ENCODE measurements at regions not wholly inside any gene's neighbourhood (a gene's known extent, or its start where the extent isn't known, plus 50 kb on each side); places are given as distances from the start of the nearest gene placed in this dataset.

- Histone ChIP-seq H3K36me3 (no peaks in the 10 kb centered on the region), H3K9me3 (replicated peaks) (no peaks in the 10 kb centered on the region), H3K27ac (no peak overlapping the region), H3K4me1 (replicated peaks) (no peaks in the 10 kb centered on the region), H3K27me3 (replicated peaks) (no peaks in the 10 kb centered on the region), H3K4me3 (no peak overlapping the region)
- no peak for DNase-seq (ENCODE audit: low read depth in 1 of 2, low spot score in 2 of 2)
These were observed 254.2 kb downstream of the TUSC7 start for GRCh38 chr3:116963802-116964201.

GRCh38 chr3:116966649-116967048 is 257.1 kb downstream of the TUSC7 start:
- H3K9me3 ChIP-seq (replicated peaks): no peaks in the 10 kb centered on the region
- H3K27me3 ChIP-seq (replicated peaks): no peaks in the 10 kb centered on the region
- DNase-seq (ENCODE audit: low read depth in 1 of 2, low spot score in 2 of 2): no peak
- no peaks in the 10 kb centered on the region for H3K4me1 ChIP-seq (replicated peaks)
- H3K36me3 ChIP-seq: no peaks in the 10 kb centered on the region
- H3K4me3 ChIP-seq: no peak overlapping the region
- no peak overlapping the region for H3K27ac ChIP-seq

GRCh38 chr3:116969135-116969534 is 259.6 kb downstream of the TUSC7 start:
- no peak overlapping the region for H3K27ac ChIP-seq

GRCh38 chr3:116969646-116970045 is 260.1 kb downstream of the TUSC7 start:
- DNase-seq (ENCODE audit: low read depth in 1 of 2, low spot score in 2 of 2): no peak
- H3K36me3 ChIP-seq: no peaks in the 10 kb centered on the region
- no peaks in the 10 kb centered on the region for H3K4me1 ChIP-seq (replicated peaks)
- no peak overlapping the region for H3K4me3 ChIP-seq
- H3K27ac ChIP-seq: no peak overlapping the region
- no peaks in the 10 kb centered on the region for H3K9me3 ChIP-seq (replicated peaks)
- H3K27me3 ChIP-seq (replicated peaks): no peaks in the 10 kb centered on the region

More at GRCh38 chr3:116969135-116969534, 259.6 kb downstream of the TUSC7 start:
- DNase-seq (ENCODE audit: low read depth in 1 of 2, low spot score in 2 of 2): no peak
- H3K4me3 ChIP-seq: no peak overlapping the region
- H3K9me3 ChIP-seq (replicated peaks): no peaks in the 10 kb centered on the region
- no peaks in the 10 kb centered on the region for H3K36me3 ChIP-seq
- H3K4me1 ChIP-seq (replicated peaks): no peaks in the 10 kb centered on the region
- H3K27me3 ChIP-seq (replicated peaks): no peaks in the 10 kb centered on the region

- H3K4me3 ChIP-seq: no peak overlapping the region
- no peak overlapping the region for H3K27ac ChIP-seq
- no peak for DNase-seq (ENCODE audit: low read depth in 1 of 2, low spot score in 2 of 2)
- H3K36me3 ChIP-seq: no peaks in the 10 kb centered on the region
- no peaks in the 10 kb centered on the region for H3K9me3 ChIP-seq (replicated peaks)
- no peaks in the 10 kb centered on the region for H3K27me3 ChIP-seq (replicated peaks)
- H3K4me1 ChIP-seq (replicated peaks): no peaks in the 10 kb centered on the region
These were observed 262.0 kb downstream of the TUSC7 start for GRCh38 chr3:116971531-116971930.

GRCh38 chr3:116974702-116975101 is 265.1 kb downstream of the TUSC7 start:
- Histone ChIP-seq H3K9me3 (replicated peaks) (no peaks in the 10 kb centered on the region), H3K27ac (no peak overlapping the region), H3K36me3 (no peaks in the 10 kb centered on the region), H3K27me3 (replicated peaks) (no peaks in the 10 kb centered on the region), H3K4me1 (replicated peaks) (no peaks in the 10 kb centered on the region), H3K4me3 (no peak overlapping the region)
- DNase-seq (ENCODE audit: low read depth in 1 of 2, low spot score in 2 of 2): no peak

- Histone ChIP-seq H3K27me3 (replicated peaks) (no peaks in the 10 kb centered on the region), H3K27ac (no peak overlapping the region), H3K4me1 (replicated peaks) (no peaks in the 10 kb centered on the region), H3K36me3 (no peaks in the 10 kb centered on the region), H3K4me3 (no peak overlapping the region), H3K9me3 (replicated peaks) (no peaks in the 10 kb centered on the region)
- DNase-seq (ENCODE audit: low read depth in 1 of 2, low spot score in 2 of 2): no peak
These were observed 267.9 kb downstream of the TUSC7 start for GRCh38 chr3:116977441-116977840.

- H3K4me3 ChIP-seq: no peak overlapping the region
- no peaks in the 10 kb centered on the region for H3K4me1 ChIP-seq (replicated peaks)
- H3K27me3 ChIP-seq (replicated peaks): no peaks in the 10 kb centered on the region
- no peak for DNase-seq (ENCODE audit: low read depth in 1 of 2, low spot score in 2 of 2)
- H3K9me3 ChIP-seq (replicated peaks): no peaks in the 10 kb centered on the region
- H3K27ac ChIP-seq: no peak overlapping the region
- H3K36me3 ChIP-seq: no peaks in the 10 kb centered on the region
These were observed 270.5 kb downstream of the TUSC7 start for GRCh38 chr3:116980099-116980498.

GRCh38 chr3:116981089-116981488 is 271.5 kb downstream of the TUSC7 start:
- no peaks in the 10 kb centered on the region for H3K9me3 ChIP-seq (replicated peaks)
- H3K4me3 ChIP-seq: no peak overlapping the region
- no peak for DNase-seq (ENCODE audit: low read depth in 1 of 2, low spot score in 2 of 2)
- no peak overlapping the region for H3K27ac ChIP-seq
- H3K36me3 ChIP-seq: no peaks in the 10 kb centered on the region
- H3K27me3 ChIP-seq (replicated peaks): no peaks in the 10 kb centered on the region
- H3K4me1 ChIP-seq (replicated peaks): no peaks in the 10 kb centered on the region

- Histone ChIP-seq H3K36me3 (no peaks in the 10 kb centered on the region), H3K27me3 (replicated peaks) (no peaks in the 10 kb centered on the region), H3K9me3 (replicated peaks) (no peaks in the 10 kb centered on the region), H3K27ac (no peak overlapping the region), H3K4me1 (replicated peaks) (no peaks in the 10 kb centered on the region), H3K4me3 (no peak overlapping the region)
- DNase-seq (ENCODE audit: low read depth in 1 of 2, low spot score in 2 of 2): no peak
These were observed 274.7 kb downstream of the TUSC7 start for GRCh38 chr3:116984301-116984700.

- no peaks in the 10 kb centered on the region for H3K4me1 ChIP-seq (replicated peaks)
- DNase-seq (ENCODE audit: low read depth in 1 of 2, low spot score in 2 of 2): no peak
- H3K36me3 ChIP-seq: no peaks in the 10 kb centered on the region
These were observed 284.8 kb downstream of the TUSC7 start for GRCh38 chr3:116994351-116994879.

GRCh38 chr3:117003501-117003900 is 293.9 kb downstream of the TUSC7 start:
- no peaks in the 10 kb centered on the region for H3K36me3 ChIP-seq

More at GRCh38 chr3:116994351-116994879, 284.8 kb downstream of the TUSC7 start:
- no peak overlapping the region for H3K4me3 ChIP-seq
- no peaks in the 10 kb centered on the region for H3K9me3 ChIP-seq (replicated peaks)
- 0 out of 2 replicates have a peak, but pooled peaks cover 3% of the 10 kb centered on the region for H3K27me3 ChIP-seq (replicated peaks)
- H3K27ac ChIP-seq: no peak overlapping the region

GRCh38 chr3:117005274-117005673 is 295.7 kb downstream of the TUSC7 start:
- H3K9me3 ChIP-seq (replicated peaks): no peaks in the 10 kb centered on the region
- H3K27me3 ChIP-seq (replicated peaks): no peaks in the 10 kb centered on the region
- H3K4me3 ChIP-seq: no peak overlapping the region
- H3K27ac ChIP-seq: no peak overlapping the region
- DNase-seq (ENCODE audit: low read depth in 1 of 2, low spot score in 2 of 2): no peak
- H3K36me3 ChIP-seq: no peaks in the 10 kb centered on the region
- no peaks in the 10 kb centered on the region for H3K4me1 ChIP-seq (replicated peaks)

More at GRCh38 chr3:117003501-117003900, 293.9 kb downstream of the TUSC7 start:
- no peak overlapping the region for H3K27ac ChIP-seq
- H3K9me3 ChIP-seq (replicated peaks): no peaks in the 10 kb centered on the region
- H3K4me3 ChIP-seq: no peak overlapping the region
- H3K4me1 ChIP-seq (replicated peaks): no peaks in the 10 kb centered on the region
- no peak for DNase-seq (ENCODE audit: low read depth in 1 of 2, low spot score in 2 of 2)
- no peaks in the 10 kb centered on the region for H3K27me3 ChIP-seq (replicated peaks)

GRCh38 chr3:117005911-117006522 is 296.4 kb downstream of the TUSC7 start:
- DNase-seq (ENCODE audit: low read depth in 1 of 2, low spot score in 2 of 2): no peak
- Histone ChIP-seq H3K27me3 (replicated peaks) (no peaks in the 10 kb centered on the region), H3K27ac (no peak overlapping the region), H3K36me3 (no peaks in the 10 kb centered on the region), H3K4me3 (no peak overlapping the region), H3K4me1 (replicated peaks) (no peaks in the 10 kb centered on the region), H3K9me3 (replicated peaks) (no peaks in the 10 kb centered on the region)

- Histone ChIP-seq H3K27me3 (replicated peaks) (no peaks in the 10 kb centered on the region), H3K9me3 (replicated peaks) (no peaks in the 10 kb centered on the region), H3K4me3 (no peak overlapping the region), H3K4me1 (replicated peaks) (no peaks in the 10 kb centered on the region), H3K36me3 (no peaks in the 10 kb centered on the region), H3K27ac (no peak overlapping the region)
- DNase-seq (ENCODE audit: low read depth in 1 of 2, low spot score in 2 of 2): no peak
These were observed 300.7 kb downstream of the TUSC7 start for GRCh38 chr3:117010318-117010717.
